Mesothelial cell of epicardium (in vitro differentiated cells): ENCODE measurements at regions not wholly inside any gene's neighbourhood (a gene's known extent, or its start where the extent isn't known, plus 50 kb on each side); places are given as distances from the start of the nearest gene placed in this dataset.

Experiments used
- DNase-seq, 2 experiments: peaks; one replicate each; pipeline ENCODE4 v3.0.0; 2021; ENCODE audit warnings: low spot score in 2 of 2; ENCODE audit not compliant: unreplicated experiment in 2 of 2
- H3K27ac Mint-ChIP-seq: 2 replicates; pipeline ENCODE4 v1.8.0; 2021; ENCODE audit warnings: mixed read lengths
- H3K27me3 Mint-ChIP-seq: 2 replicates; pipeline ENCODE4 v1.8.0; 2021; ENCODE audit warnings: low read depth, mixed read lengths
- H3K36me3 Mint-ChIP-seq: 2 replicates; pipeline ENCODE4 v1.8.0; 2021; ENCODE audit warnings: mixed read lengths
- H3K4me1 Mint-ChIP-seq: 2 replicates; pipeline ENCODE4 v1.8.0; 2021; ENCODE audit warnings: mixed read lengths
- H3K4me3 Mint-ChIP-seq: 2 replicates; pipeline ENCODE4 v1.8.0; 2021; ENCODE audit warnings: mild to moderate bottlenecking, moderate library complexity, mixed read lengths
- H3K9me3 Mint-ChIP-seq: 2 replicates; pipeline ENCODE4 v1.8.0; 2021; ENCODE audit warnings: mixed read lengths
- CTCF ChIP-seq: fragments of 200-600 bp; sonication (generic); IDR thresholded peaks from one replicate; pipeline ENCODE4 v1.5.0; 2021; ENCODE audit warnings: antibody characterized with exemption; ENCODE audit not compliant: unreplicated experiment

GRCh38 chr4:4637710-4638109 is 95.9 kb upstream of the STX18 start:
- H3K27ac Mint-ChIP-seq: no peak overlapping the region
- no peak for DNase-seq
- no peak overlapping the region for H3K4me3 Mint-ChIP-seq

GRCh38 chr4:4633431-4633830 is 91.6 kb upstream of the STX18 start:
- H3K27me3 Mint-ChIP-seq: no peaks in the 10 kb centered on the region
- H3K36me3 Mint-ChIP-seq: peaks cover 6% of the 10 kb centered on the region
- DNase-seq: no peak
- TF ChIP-seq CTCF: no peak
- H3K9me3 Mint-ChIP-seq: peaks cover 8% of the 10 kb centered on the region
- no peak overlapping the region for H3K4me3 Mint-ChIP-seq
- H3K27ac Mint-ChIP-seq: no peak overlapping the region
- no peaks in the 10 kb centered on the region for H3K4me1 Mint-ChIP-seq

More at GRCh38 chr4:4637710-4638109, 95.9 kb upstream of the STX18 start:
- Mint-ChIP-seq H3K4me1 (peaks cover 25% of the 10 kb centered on the region), H3K27me3 (no peaks in the 10 kb centered on the region), H3K36me3 (no peaks in the 10 kb centered on the region), H3K9me3 (no peaks in the 10 kb centered on the region)
- no peak for TF ChIP-seq CTCF

GRCh38 chr4:4631150-4631549 is 89.3 kb upstream of the STX18 start:
- Mint-ChIP-seq H3K9me3 (peaks cover 8% of the 10 kb centered on the region), H3K36me3 (peaks cover 6% of the 10 kb centered on the region), H3K4me3 (no peak overlapping the region), H3K4me1 (peaks cover 5% of the 10 kb centered on the region), H3K27me3 (no peaks in the 10 kb centered on the region), H3K27ac (no peak overlapping the region)
- DNase-seq: no peak
- TF ChIP-seq CTCF: no peak

GRCh38 chr4:4627906-4628305 is 86.1 kb upstream of the STX18 start:
- DNase-seq: no peak
- H3K9me3 Mint-ChIP-seq: peaks cover 13% of the 10 kb centered on the region
- H3K27ac Mint-ChIP-seq: no peak overlapping the region
- H3K27me3 Mint-ChIP-seq: no peaks in the 10 kb centered on the region
- peaks cover 6% of the 10 kb centered on the region for H3K36me3 Mint-ChIP-seq
- peaks cover 10% of the 10 kb centered on the region for H3K4me1 Mint-ChIP-seq
- H3K4me3 Mint-ChIP-seq: no peak overlapping the region
- TF ChIP-seq CTCF: no peak

DNA sequence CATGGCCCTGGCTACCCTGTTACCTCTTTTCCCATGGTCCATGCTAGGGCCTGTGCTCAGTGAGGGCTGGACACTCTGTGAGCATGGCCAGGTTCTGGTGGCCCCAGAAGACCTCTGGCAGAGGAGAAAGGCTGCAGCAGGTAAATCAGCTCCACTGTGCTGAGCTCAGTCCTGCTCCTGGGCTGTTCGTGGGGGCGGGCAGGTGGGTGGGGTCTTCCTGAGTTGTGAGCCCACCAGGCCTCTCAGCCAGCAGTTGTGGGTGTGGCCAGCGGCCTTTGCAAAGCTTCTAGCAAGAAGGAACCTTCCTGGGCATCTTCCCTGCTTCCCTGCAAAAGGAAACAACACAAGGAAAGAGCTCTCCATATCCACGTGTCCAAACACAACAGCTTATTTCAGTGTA is 85.3 kb upstream of the STX18 start:
- peaks cover 6% of the 10 kb centered on the region for H3K36me3 Mint-ChIP-seq
- no peak overlapping the region for H3K4me3 Mint-ChIP-seq
- no peaks in the 10 kb centered on the region for H3K27me3 Mint-ChIP-seq
- H3K27ac Mint-ChIP-seq: no peak overlapping the region
- DNase-seq: no peak
- no peak for TF ChIP-seq CTCF
- H3K4me1 Mint-ChIP-seq: peaks cover 10% of the 10 kb centered on the region
- H3K9me3 Mint-ChIP-seq: peaks cover 13% of the 10 kb centered on the region

GRCh38 chr4:4625488-4625887 is 83.6 kb upstream of the STX18 start:
- DNase-seq: no peak
- Mint-ChIP-seq H3K27ac (no peak overlapping the region), H3K36me3 (peaks cover 6% of the 10 kb centered on the region), H3K4me3 (no peak overlapping the region), H3K9me3 (peaks cover 16% of the 10 kb centered on the region), H3K27me3 (no peaks in the 10 kb centered on the region), H3K4me1 (peaks cover 10% of the 10 kb centered on the region)
- no peak for TF ChIP-seq CTCF
